Limb (tissue), 2 donors: ENCODE measurements at regions not wholly inside any gene's neighbourhood (a gene's known extent, or its start where the extent isn't known, plus 50 kb on each side); places are given as distances from the start of the nearest gene placed in this dataset.

Experiments
- DNase-seq, 2 donors: peaks; one replicate each; pipeline ENCODE4 v3.0.0-alpha.2; 2016; ENCODE audit errors: extremely low spot score in 2 of 2

DNA sequence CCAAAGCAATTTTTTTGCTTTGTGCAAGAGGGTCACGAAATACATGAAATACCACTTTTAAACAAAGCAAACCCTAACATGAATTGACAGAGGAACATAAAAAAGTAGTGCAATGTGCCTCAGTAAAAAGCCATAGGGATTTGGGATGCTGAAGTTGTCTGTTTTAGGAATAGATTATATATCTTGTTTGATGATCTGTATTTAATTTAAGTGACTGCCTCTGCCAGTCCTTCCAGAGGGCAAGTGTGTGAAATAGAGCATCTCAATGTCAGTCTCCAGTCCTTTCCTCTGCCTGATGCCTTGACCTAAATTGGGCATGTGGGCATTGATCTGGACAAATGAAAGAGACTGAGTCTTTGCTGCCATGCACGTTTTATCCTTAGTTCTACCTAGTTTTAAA lies 222.8 kb downstream of the PTPRC start:
- no peak for DNase-seq

GRCh38 chr1:198864695-198865094 lies 225.9 kb downstream of the PTPRC start:
- DNase-seq, result no peak

- peak in 1 of 2 donors; percentile 61 for DNase-seq
Observed at GRCh38 chr1:198865319-198865718, 226.5 kb downstream of the PTPRC start.

DNA sequence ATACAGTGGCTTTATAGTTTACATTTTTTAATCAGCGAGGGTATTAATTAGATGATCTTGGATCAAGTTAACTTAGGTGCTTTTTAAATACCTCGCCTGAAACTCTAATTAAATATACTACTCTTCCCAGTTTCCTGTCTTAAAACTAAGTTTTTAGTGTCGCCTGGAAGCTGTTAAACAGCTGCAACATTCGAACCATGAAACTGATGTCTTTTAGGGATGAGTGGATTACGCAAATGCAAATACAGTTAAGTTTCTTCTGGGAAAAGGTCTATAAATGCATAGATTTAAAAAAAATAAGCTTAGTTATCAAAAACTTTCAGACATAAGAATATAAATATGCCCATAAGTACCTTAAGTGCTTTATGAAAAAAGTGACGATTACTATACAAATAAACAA lies 228.3 kb downstream of the PTPRC start:
- peak in 1 of 2 donors; percentile 55 for DNase-seq

GRCh38 chr1:198873696-198874230 lies 234.9 kb downstream of the PTPRC start:
- no peak for DNase-seq

DNA sequence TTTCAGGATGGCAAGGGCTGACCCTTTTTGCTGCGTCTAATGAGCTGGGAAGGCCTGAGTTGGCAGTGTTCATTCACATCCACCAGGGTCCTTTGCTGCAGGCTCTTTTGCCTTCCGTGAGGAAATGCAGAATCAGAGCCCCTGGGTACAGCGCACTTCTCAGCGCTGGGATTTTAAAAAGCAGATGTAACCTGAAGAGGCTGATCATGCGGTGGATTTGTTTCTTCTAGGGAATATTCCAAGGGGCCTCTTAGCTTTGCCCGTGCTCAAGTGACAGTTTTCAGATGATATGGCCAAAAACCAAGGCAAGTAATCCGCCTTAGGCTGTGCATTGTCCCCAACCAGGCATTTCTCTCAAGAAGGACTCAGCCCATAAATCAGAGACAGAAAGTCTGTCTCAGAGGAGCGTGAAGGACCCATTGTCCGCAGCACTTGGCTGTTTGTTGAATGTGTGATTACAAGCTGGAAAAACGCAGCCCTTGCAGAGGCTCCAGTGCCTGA lies 237.6 kb downstream of the PTPRC start:
- peak in 1 of 2 donors; percentile 36 for DNase-seq

DNA sequence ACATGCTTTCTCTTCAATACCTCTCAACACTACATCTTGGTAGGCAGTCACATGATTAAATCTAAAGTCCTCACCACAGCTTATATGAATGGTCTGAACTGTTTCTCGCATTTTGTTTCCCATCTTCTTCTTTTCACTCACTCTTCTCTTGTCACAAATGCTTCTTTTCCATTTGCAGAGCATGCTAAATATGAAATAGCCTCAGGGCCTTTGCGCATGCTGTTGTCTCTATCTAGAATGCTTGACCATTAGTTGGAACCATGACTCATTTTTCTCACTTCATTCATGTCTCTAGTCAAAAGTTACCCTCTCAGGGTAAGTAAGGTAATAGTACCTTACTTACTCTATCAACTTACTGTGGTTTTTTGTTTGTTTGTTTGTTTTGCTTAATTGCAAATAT lies 239.7 kb downstream of the PTPRC start:
- DNase-seq, result no peak

DNA sequence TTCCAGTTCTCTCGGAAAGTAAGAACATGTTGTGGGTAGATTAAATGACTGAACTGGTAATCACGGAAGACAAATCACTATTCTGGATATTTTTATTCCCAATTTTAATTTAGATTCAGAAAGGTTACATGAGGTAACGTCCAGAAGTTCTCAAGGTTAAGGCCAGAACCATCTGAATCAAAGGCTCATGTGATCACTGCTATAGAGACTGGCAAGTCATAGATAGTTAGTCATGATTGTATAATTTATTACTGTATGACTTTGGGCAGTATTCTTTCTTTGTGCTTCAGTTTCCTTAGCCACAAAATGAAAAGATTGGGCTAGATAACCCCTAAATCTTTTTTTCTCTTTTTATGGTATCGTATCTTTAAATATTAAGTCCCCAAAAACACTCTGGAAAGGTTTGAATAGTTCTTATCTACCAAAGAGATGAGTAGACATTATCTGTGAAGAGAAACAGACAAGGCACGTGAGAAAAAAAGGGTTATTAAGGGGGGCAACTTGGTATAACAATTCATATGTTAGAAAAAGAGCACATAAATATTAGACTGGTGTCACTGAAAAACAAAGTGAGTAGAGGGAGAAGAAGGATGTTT lies 241.0 kb downstream of the PTPRC start:
- no peak for DNase-seq

GRCh38 chr1:198880397-198880796 lies 241.6 kb downstream of the PTPRC start:
- DNase-seq, result no peak

- no peak for DNase-seq
Observed at GRCh38 chr1:198880818-198881597, 242.2 kb downstream of the PTPRC start.

GRCh38 chr1:198883184-198883583 lies 244.3 kb downstream of the PTPRC start:
- DNase-seq, result no peak

DNA sequence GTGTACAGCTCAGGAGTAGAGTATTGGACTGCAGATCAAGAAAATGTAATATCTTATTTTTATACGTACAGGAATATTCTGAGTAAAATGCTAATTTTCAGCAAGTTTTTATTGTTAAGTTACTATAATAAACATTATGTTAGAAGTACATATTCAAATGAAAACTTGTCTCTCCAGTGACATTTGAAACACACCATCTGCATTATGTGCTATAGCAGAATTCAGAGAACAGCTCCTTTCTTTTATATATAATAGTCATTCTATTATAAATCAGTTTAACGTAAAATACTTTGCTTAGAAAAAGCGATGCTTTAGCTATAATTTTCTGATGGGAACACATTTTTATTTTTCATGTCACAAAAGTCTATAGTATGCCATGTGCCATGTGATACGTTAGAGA lies 249.0 kb downstream of the PTPRC start:
- no peak for DNase-seq

DNA sequence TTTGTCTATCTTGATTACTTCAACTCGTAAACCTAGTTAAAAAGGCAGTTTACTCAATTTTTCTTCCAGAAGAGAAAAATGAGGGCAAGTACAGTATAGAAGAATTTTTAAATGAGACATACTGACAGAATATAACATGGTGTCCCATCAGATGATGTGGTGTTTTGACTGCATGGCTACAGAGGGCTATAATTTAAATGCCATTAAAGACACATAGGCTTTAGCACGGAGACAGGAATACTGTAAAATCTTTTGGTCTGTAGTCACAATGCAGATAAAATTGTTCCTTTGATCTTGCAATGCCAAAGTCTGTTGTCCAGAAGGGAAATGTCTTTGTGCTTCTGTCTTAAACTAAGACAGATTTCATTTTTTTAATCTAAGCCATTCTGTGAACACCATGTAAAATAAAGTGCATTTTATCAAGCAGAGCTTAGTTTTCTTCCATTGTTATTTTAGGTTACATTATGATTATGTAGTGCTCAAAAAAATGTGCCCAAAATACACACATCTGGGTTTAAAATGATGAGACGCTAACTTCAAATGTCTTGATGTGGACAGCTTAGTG lies 249.6 kb downstream of the PTPRC start:
- DNase-seq, result no peak

- DNase-seq, result no peak
Observed at GRCh38 chr1:198889101-198889500, 250.3 kb downstream of the PTPRC start.

- DNase-seq, result no peak
Observed at GRCh38 chr1:198889749-198890148, 250.9 kb downstream of the PTPRC start.

GRCh38 chr1:198890214-198890930 lies 251.5 kb downstream of the PTPRC start:
- DNase-seq, result no peak

DNA sequence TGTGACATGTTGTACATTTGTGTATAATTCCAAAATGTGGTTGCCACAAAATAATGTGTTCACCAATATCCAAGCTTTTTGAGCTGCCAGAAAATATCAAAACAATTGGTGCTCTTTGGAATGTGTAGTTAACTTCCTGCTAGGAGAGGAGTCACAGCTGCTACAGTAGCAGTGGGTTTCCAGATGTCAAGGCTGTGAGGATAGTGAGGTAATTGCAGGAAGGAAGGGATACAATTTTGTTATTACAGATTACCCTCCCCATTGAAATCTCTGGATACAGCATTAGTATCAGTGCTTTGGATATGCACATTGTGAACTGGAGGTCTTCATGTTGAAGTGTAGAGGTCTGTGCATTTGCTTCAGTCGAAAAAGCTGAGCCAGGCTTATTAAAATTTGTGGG lies 253.2 kb downstream of the PTPRC start:
- peak in 1 of 2 donors; percentile 60 for DNase-seq

GRCh38 chr1:198893141-198893540 lies 254.3 kb downstream of the PTPRC start:
- no peak for DNase-seq

GRCh38 chr1:198893763-198894444 lies 255.1 kb downstream of the PTPRC start:
- DNase-seq, result no peak

GRCh38 chr1:198901266-198901665 lies 262.4 kb downstream of the PTPRC start:
- DNase-seq, result no peak

- peak; percentile 32 to 38 for DNase-seq
Observed at GRCh38 chr1:198902655-198903054, 263.8 kb downstream of the PTPRC start.
